ENCODE measurements at regions not wholly inside any gene's neighbourhood (a gene's known extent, or its start where the extent isn't known, plus 50 kb on each side); places are given as distances from the start of the nearest gene placed in this dataset.
"Not testable (repeated sequence)": the region's sequence is repeated elsewhere in the genome, so short reads cannot be mapped to it uniquely, and the experiment has no call there.

GRCh38 chr13:23967792-23968191, 70.5 kb upstream of the C1QTNF9B start:
- not testable (repeated sequence) for TF ChIP-seq CTCF (IDR thresholded peaks at IDR 0.05; ENCODE audit: low read depth, low read length); EZH2phosphoT487 (IDR thresholded peaks at IDR 0.05; ENCODE audit: low read depth)

Measured in OCI-LY3 (cell line).